Upper lobe of left lung (tissue), 4 donors: ENCODE measurements at regions not wholly inside any gene's neighbourhood (a gene's known extent, or its start where the extent isn't known, plus 50 kb on each side); places are given as distances from the start of the nearest gene placed in this dataset.

Experiments
- EP300 ChIP-seq, 4 donors: sonication (generic); formaldehyde crosslinking; IDR thresholded peaks; one replicate each; pipeline ENCODE4 v1.5.1; 2017; ENCODE audit warnings: antibody characterized with exemption in 4 of 4, control low read depth in 2 of 4
- POLR2A ChIP-seq, 4 donors: fragments of 450-650 bp; IDR thresholded peaks; one replicate each; pipeline ENCODE4 v1.5.1; 2016 to 2017; ENCODE audit warnings: antibody characterized with exemption in 4 of 4, mild to moderate bottlenecking in 2 of 4
- POLR2AphosphoS5 ChIP-seq, 2 donors: sonication (generic); formaldehyde crosslinking; IDR thresholded peaks; one replicate each; pipeline ENCODE4 v1.5.1; 2017; ENCODE audit warnings: antibody characterized with exemption in 2 of 2
- TF ChIP-seq, protein P1 (sequence below), 6 experiments: fragments of 450-650 bp in 4 of 6; fragments of 200-600 bp in 2 of 6; sonication (generic) in 2 of 6; IDR thresholded peaks; one replicate each; pipeline ENCODE4 v1.5.1; 2016 to 2019; ENCODE audit warnings: antibody characterized with exemption in 6 of 6

DNA sequence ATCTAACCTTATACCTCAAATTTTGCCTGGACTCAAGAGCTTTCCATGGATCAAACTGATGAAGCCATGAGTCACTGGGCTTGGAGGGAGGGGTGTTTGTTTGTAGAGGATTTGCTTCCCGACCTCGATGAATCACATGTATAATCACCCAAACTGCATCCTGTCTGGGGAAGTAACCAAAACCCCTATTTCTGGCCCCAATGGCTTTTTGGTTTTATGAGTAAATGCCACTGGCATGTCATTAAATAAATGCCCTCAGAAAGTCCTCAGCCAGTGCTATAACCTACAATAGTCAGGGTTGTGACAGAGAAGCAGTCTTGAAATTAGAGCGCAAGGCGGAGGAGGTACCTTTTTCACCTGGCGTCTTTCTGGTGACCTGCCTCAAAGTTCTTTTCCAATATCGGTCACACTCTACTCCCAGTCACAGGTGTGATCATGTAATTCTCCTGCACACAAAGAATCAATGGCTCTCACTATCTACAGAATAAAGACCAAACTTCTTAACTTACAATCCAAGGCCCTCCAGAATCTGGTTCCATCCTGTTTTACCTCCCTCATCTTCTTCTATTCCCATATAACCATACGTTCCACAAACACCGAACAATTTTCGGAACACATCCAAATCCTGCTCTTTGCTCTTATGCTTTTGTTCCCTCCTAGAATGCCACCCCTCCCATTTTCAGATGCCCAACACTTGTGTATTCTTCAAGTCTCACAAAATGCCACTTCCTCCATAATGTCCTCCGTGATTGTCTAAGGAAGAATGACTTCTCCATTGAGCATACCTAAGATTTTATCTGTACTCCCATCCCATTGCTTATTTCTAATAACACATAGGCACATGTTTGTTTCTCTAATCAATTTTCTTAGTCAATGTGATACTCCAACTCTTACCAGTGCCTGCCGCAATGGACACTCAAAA, 81.3 kb upstream of the BLID start:
- no peak for TF ChIP-seq POLR2A (IDR thresholded peaks at IDR 0.05)
- TF ChIP-seq, protein P1, sequence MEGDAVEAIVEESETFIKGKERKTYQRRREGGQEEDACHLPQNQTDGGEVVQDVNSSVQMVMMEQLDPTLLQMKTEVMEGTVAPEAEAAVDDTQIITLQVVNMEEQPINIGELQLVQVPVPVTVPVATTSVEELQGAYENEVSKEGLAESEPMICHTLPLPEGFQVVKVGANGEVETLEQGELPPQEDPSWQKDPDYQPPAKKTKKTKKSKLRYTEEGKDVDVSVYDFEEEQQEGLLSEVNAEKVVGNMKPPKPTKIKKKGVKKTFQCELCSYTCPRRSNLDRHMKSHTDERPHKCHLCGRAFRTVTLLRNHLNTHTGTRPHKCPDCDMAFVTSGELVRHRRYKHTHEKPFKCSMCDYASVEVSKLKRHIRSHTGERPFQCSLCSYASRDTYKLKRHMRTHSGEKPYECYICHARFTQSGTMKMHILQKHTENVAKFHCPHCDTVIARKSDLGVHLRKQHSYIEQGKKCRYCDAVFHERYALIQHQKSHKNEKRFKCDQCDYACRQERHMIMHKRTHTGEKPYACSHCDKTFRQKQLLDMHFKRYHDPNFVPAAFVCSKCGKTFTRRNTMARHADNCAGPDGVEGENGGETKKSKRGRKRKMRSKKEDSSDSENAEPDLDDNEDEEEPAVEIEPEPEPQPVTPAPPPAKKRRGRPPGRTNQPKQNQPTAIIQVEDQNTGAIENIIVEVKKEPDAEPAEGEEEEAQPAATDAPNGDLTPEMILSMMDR (IDR thresholded peaks at IDR 0.05), result no peak
- TF ChIP-seq EP300 (IDR thresholded peaks at IDR 0.05), result no peak
- peak in 1 of 2 donors; percentile 13 for TF ChIP-seq POLR2AphosphoS5 (IDR thresholded peaks at IDR 0.05)
